GM23338 (cell line): ENCODE measurements at regions not wholly inside any gene's neighbourhood (a gene's known extent, or its start where the extent isn't known, plus 50 kb on each side); places are given as distances from the start of the nearest gene placed in this dataset.

Source experiments
- ATAC-seq: fragments of 200-7000 bp; cut with Tn5 transposase; 3 replicates; pipeline ENCODE4 v1.9.1; 2020
- DNase-seq: peaks from one replicate; pipeline ENCODE4 v3.0.0-alpha.2; 2015; ENCODE audit warnings: low spot score
- H2AFZ ChIP-seq: fragments of 200-600 bp; sonication (generic); 2 replicates; pipeline ENCODE4 v1.8.0; 2016; ENCODE audit warnings: antibody characterized with exemption, mild to moderate bottlenecking, moderate library complexity
- H3F3A ChIP-seq: fragments of 200-600 bp; sonication (generic); replicated peaks from 2 replicates; pipeline ENCODE4 v1.8.0; 2017; ENCODE audit warnings: antibody characterized with exemption, mixed run types, low read depth
- H3K27ac ChIP-seq: fragments of 200-600 bp; sonication (generic); 2 replicates; pipeline ENCODE4 v1.6.1; 2016; ENCODE audit warnings: low read depth
- H3K27me3 ChIP-seq: fragments of 200-600 bp; sonication (generic); 2 replicates; pipeline ENCODE4 v1.8.0; 2016; ENCODE audit warnings: mild to moderate bottlenecking, mixed run types, moderate library complexity; ENCODE audit not compliant: insufficient read depth
- H3K36me3 ChIP-seq: fragments of 200-600 bp; sonication (generic); 2 replicates; pipeline ENCODE4 v1.8.0; 2016; ENCODE audit warnings: mild to moderate bottlenecking; ENCODE audit not compliant: insufficient read depth
- H3K4me1 ChIP-seq: fragments of 200-600 bp; sonication (generic); 2 replicates; pipeline ENCODE4 v1.8.0; 2016; ENCODE audit warnings: mild to moderate bottlenecking, moderate library complexity; ENCODE audit not compliant: insufficient read depth
- H3K4me2 ChIP-seq: fragments of 200-600 bp; sonication (generic); 2 replicates; pipeline ENCODE4 v1.7.1; 2017; ENCODE audit warnings: mixed run types
- H3K4me3 ChIP-seq: fragments of 200-600 bp; sonication (generic); 2 replicates; pipeline ENCODE4 v1.6.1; 2016; ENCODE audit warnings: mixed run types
- H3K79me2 ChIP-seq: fragments of 200-600 bp; sonication (generic); replicated peaks from 2 replicates; pipeline ENCODE4 v1.8.0; 2017; ENCODE audit warnings: mild to moderate bottlenecking; ENCODE audit not compliant: insufficient read depth
- H3K9me2 ChIP-seq: fragments of 200-600 bp; sonication (generic); 2 replicates; pipeline ENCODE4 v1.8.0; 2017; ENCODE audit not compliant: insufficient read depth
- H4K20me1 ChIP-seq: fragments of 200-600 bp; sonication (generic); replicated peaks from 2 replicates; pipeline ENCODE4 v1.8.0; 2017; ENCODE audit warnings: mild to moderate bottlenecking; ENCODE audit not compliant: insufficient read depth
- H3K27ac Mint-ChIP-seq: 2 replicates; pipeline ENCODE4 v1.8.0; 2020; ENCODE audit warnings: inconsistent platforms, mild to moderate bottlenecking, moderate library complexity, mixed read lengths
- H3K27me3 Mint-ChIP-seq: 3 replicates; pipeline ENCODE4 v1.8.0; 2022; ENCODE audit warnings: low read depth, mild to moderate bottlenecking, moderate library complexity, mixed read lengths, inconsistent platforms; ENCODE audit not compliant: insufficient read depth, poor library complexity
- H3K36me3 Mint-ChIP-seq: 3 replicates; pipeline ENCODE4 v1.8.0; 2021; ENCODE audit warnings: low read depth, mild to moderate bottlenecking, inconsistent platforms, moderate library complexity, mixed read lengths
- H3K4me1 Mint-ChIP-seq: 3 replicates; pipeline ENCODE4 v1.8.0; 2020; ENCODE audit warnings: mild to moderate bottlenecking, inconsistent platforms, mixed read lengths
- H3K4me3 Mint-ChIP-seq: 3 replicates; pipeline ENCODE4 v1.8.0; 2021; ENCODE audit warnings: moderate library complexity, mild to moderate bottlenecking, inconsistent platforms, mixed read lengths
- H3K9me3 Mint-ChIP-seq: 3 replicates; pipeline ENCODE4 v1.8.0; 2020; ENCODE audit warnings: moderate library complexity, mild to moderate bottlenecking, inconsistent platforms, mixed read lengths
- CTCF ChIP-seq, 2 experiments: fragments of 200-600 bp in 1 of 2; sonication (generic) in 1 of 2; conservative IDR thresholded peaks; 2 replicates each; pipeline versions ENCODE4 v1.5.1 to v1.6.1; 2016 to 2017; ENCODE audit warnings: antibody characterized with exemption in 2 of 2, low read depth in 2 of 2, mild to moderate bottlenecking in 2 of 2, moderate library complexity in 1 of 2
- EZH2 ChIP-seq: fragments of 200-600 bp; sonication (generic); IDR thresholded peaks from one replicate; pipeline ENCODE4 v1.8.0; 2017; ENCODE audit warnings: antibody characterized with exemption, mild to moderate bottlenecking, low read depth; ENCODE audit not compliant: unreplicated experiment
- EZH2phosphoT487 ChIP-seq: fragments of 200-600 bp; sonication (generic); IDR thresholded peaks from one replicate; pipeline ENCODE4 v1.8.1; 2018; ENCODE audit warnings: antibody characterized with exemption; ENCODE audit not compliant: unreplicated experiment
- JUNB ChIP-seq: IDR thresholded peaks from one replicate; pipeline ENCODE4 v1.6.1; 2016; ENCODE audit warnings: antibody characterized with exemption; ENCODE audit not compliant: unreplicated experiment
- STAT1 ChIP-seq: IDR thresholded peaks from one replicate; pipeline ENCODE4 v1.6.1; 2016; ENCODE audit warnings: antibody characterized with exemption; ENCODE audit not compliant: unreplicated experiment
- ZNF114 ChIP-seq: fragments of 250-450 bp; sonication (Bioruptor Pico); IDR thresholded peaks from 2 replicates; pipeline ENCODE4 v1.5.0; 2020; ENCODE audit warnings: mild to moderate bottlenecking, moderate library complexity
- ZNF331 ChIP-seq: fragments of 250-450 bp; sonication (Bioruptor Pico); IDR thresholded peaks from 2 replicates; pipeline ENCODE4 v1.5.0; 2020; ENCODE audit warnings: low read depth, mild to moderate bottlenecking, moderate library complexity
- ZNF462 ChIP-seq: fragments of 250-450 bp; sonication (Bioruptor Pico); IDR thresholded peaks from 2 replicates; pipeline ENCODE4 v1.5.0; 2020; ENCODE audit warnings: mild to moderate bottlenecking, moderate library complexity
- TF ChIP-seq, protein P1 (sequence below): IDR thresholded peaks from one replicate; pipeline ENCODE4 v1.6.1; 2018; ENCODE audit warnings: antibody characterized with exemption; ENCODE audit not compliant: unreplicated experiment
- TF ChIP-seq, protein P2 (sequence below): IDR thresholded peaks from 2 replicates; pipeline ENCODE4 v1.6.1; 2016; ENCODE audit warnings: antibody characterized with exemption

DNA sequence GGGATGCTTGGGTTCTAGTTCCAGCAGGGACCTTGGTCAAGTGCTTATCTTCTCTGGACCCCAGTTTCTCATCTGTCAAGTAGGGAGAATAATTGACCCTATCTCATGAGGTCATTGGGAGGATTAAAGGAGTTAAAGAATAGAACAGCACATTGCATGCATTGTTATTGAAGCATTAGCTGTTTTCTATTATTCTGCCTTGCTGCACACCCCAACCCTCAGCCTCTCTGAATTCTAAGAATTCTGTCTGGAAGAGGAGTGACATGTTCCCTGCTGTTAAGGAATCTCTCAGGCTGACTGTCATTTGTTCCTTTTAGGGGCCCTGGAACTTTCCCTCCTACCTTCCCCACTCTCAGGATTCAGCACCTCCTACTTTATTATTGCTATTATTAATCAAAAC, 73.9 kb downstream of the NENF start:
- H3K36me3 Mint-ChIP-seq, result no peaks in the 10 kb centered on the region
- no peaks in the 10 kb centered on the region for H3K79me2 ChIP-seq
- ATAC-seq (peak; percentile 70), DNase-seq (peak; percentile 51)
- no peak overlapping the region for H3K4me2 ChIP-seq
- peaks cover 3% of the 10 kb centered on the region; the same call in 1 of the 3 replicates for H3K9me3 Mint-ChIP-seq
- H3K36me3 ChIP-seq, result no peaks in the 10 kb centered on the region
- no peaks in the 10 kb centered on the region for H3K27me3 ChIP-seq
- H3K4me1 ChIP-seq, result peaks cover 5% of the 10 kb centered on the region; the same call in 1 of the 2 replicates
- no peaks in the 10 kb centered on the region for H3F3A ChIP-seq
- no peak overlapping the region for H3K4me3 Mint-ChIP-seq
- TF ChIP-seq ZNF331 (CRISPR knock-in tag), result no peak
- no peak for TF ChIP-seq ZNF462 (CRISPR knock-in tag)
- TF ChIP-seq, protein P1, sequence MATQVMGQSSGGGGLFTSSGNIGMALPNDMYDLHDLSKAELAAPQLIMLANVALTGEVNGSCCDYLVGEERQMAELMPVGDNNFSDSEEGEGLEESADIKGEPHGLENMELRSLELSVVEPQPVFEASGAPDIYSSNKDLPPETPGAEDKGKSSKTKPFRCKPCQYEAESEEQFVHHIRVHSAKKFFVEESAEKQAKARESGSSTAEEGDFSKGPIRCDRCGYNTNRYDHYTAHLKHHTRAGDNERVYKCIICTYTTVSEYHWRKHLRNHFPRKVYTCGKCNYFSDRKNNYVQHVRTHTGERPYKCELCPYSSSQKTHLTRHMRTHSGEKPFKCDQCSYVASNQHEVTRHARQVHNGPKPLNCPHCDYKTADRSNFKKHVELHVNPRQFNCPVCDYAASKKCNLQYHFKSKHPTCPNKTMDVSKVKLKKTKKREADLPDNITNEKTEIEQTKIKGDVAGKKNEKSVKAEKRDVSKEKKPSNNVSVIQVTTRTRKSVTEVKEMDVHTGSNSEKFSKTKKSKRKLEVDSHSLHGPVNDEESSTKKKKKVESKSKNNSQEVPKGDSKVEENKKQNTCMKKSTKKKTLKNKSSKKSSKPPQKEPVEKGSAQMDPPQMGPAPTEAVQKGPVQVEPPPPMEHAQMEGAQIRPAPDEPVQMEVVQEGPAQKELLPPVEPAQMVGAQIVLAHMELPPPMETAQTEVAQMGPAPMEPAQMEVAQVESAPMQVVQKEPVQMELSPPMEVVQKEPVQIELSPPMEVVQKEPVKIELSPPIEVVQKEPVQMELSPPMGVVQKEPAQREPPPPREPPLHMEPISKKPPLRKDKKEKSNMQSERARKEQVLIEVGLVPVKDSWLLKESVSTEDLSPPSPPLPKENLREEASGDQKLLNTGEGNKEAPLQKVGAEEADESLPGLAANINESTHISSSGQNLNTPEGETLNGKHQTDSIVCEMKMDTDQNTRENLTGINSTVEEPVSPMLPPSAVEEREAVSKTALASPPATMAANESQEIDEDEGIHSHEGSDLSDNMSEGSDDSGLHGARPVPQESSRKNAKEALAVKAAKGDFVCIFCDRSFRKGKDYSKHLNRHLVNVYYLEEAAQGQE, result no peak
- TF ChIP-seq CTCF (conservative IDR thresholded peaks at IDR 0.05; ENCODE audit: low read depth in 2 of 2), result no peak
- TF ChIP-seq ZNF114, result no peak
- TF ChIP-seq, protein P2, sequence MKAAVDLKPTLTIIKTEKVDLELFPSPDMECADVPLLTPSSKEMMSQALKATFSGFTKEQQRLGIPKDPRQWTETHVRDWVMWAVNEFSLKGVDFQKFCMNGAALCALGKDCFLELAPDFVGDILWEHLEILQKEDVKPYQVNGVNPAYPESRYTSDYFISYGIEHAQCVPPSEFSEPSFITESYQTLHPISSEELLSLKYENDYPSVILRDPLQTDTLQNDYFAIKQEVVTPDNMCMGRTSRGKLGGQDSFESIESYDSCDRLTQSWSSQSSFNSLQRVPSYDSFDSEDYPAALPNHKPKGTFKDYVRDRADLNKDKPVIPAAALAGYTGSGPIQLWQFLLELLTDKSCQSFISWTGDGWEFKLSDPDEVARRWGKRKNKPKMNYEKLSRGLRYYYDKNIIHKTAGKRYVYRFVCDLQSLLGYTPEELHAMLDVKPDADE, result no peak
- no peak for TF ChIP-seq EZH2phosphoT487
- no peak for TF ChIP-seq JUNB
- no peak for TF ChIP-seq EZH2
- no peak for TF ChIP-seq STAT1
- no peaks in the 10 kb centered on the region; the same call in 1 of the 2 replicates for H3K9me2 ChIP-seq
- H2AFZ ChIP-seq, result no peak overlapping the region
- H3K4me1 Mint-ChIP-seq, result peaks cover 15% of the 10 kb centered on the region; the same call in 2 of the 3 replicates
- H3K27me3 Mint-ChIP-seq, result peaks cover 6% of the 10 kb centered on the region
- H4K20me1 ChIP-seq, result no peaks in the 10 kb centered on the region
- no peak overlapping the region for H3K27ac ChIP-seq
- no peak overlapping the region for H3K27ac Mint-ChIP-seq
- no peak overlapping the region for H3K4me3 ChIP-seq
